ENCODE measurements at regions not wholly inside any gene's neighbourhood (a gene's known extent, or its start where the extent isn't known, plus 50 kb on each side); places are given as distances from the start of the nearest gene placed in this dataset.

DNA sequence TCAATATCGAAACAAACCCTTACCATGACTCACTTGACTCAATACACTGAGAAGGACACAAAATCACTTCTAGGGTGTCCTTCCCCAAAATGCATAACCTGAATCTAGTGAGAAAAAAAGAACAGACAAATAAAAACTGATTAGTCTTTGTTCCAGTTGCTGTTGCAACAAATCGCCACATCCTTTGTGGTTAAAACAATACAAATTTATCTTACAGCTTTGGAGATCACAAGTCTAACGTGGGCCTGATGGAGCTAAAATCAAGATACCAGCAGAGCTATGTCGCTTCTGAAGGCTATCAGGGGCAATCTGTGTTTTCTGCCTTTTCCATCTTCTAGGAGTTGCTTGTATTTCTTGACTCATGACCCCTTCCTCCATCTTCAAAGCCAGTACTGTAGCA, 541.7 kb downstream of the KCNJ3 start:
- TF ChIP-seq POLR2AphosphoS5 (IDR thresholded peaks at IDR 0.05; ENCODE audit: borderline replicate concordance, low read depth, low read length) (no peak), EZH2 (IDR thresholded peaks at IDR 0.05) (no peak), FOXP2 (optimal IDR thresholded peaks at IDR 0.05; ENCODE audit: control extremely low read depth, extremely low read length, insufficient read depth) (no peak)
